GM12874 (cell line): ENCODE measurements at regions not wholly inside any gene's neighbourhood (a gene's known extent, or its start where the extent isn't known, plus 50 kb on each side); places are given as distances from the start of the nearest gene placed in this dataset.

Experiments used
- TF ChIP-seq, protein P1 (sequence below): IDR thresholded peaks from 2 replicates; pipeline ENCODE4 v1.5.1; 2011; ENCODE audit warnings: low read depth, mild to moderate bottlenecking, control low read depth, low read length, moderate library complexity; ENCODE audit not compliant: insufficient read depth

DNA sequence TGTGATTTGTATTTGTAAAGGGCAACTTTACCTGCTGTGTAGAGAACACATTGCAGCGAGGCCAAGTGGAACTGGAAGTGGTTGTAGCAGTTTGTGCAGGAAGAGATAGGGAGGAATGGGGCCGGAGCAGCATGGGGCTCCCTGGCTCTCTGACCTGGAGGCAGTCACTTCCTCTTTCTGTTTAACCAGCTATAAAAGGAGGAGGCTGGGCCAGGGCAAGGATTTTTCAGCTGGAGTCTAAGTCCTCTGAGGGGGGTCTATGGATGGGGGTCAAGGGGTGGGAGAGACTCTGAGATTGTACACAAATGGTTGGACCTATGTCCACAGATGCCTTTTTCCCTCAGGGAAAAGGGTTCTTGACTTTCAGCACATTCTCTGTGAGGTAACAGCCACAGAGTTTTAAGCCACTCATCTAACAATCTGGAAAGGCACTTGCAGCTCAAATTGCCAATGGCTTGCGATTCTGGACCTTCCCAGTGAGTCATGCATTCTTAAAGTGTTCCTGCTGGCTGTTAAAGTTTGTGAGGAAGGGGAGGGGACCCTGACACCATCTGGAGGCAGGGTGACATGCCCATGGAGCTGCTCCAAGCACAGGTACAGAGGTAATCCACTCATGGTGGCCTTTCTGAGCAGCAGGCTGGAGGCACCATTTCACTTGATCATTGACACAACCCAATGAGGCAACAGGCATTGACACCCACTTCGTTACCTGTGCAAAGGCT is 347.0 kb downstream of the CYRIA start:
- TF ChIP-seq, protein P1, sequence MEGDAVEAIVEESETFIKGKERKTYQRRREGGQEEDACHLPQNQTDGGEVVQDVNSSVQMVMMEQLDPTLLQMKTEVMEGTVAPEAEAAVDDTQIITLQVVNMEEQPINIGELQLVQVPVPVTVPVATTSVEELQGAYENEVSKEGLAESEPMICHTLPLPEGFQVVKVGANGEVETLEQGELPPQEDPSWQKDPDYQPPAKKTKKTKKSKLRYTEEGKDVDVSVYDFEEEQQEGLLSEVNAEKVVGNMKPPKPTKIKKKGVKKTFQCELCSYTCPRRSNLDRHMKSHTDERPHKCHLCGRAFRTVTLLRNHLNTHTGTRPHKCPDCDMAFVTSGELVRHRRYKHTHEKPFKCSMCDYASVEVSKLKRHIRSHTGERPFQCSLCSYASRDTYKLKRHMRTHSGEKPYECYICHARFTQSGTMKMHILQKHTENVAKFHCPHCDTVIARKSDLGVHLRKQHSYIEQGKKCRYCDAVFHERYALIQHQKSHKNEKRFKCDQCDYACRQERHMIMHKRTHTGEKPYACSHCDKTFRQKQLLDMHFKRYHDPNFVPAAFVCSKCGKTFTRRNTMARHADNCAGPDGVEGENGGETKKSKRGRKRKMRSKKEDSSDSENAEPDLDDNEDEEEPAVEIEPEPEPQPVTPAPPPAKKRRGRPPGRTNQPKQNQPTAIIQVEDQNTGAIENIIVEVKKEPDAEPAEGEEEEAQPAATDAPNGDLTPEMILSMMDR: no peak

DNA sequence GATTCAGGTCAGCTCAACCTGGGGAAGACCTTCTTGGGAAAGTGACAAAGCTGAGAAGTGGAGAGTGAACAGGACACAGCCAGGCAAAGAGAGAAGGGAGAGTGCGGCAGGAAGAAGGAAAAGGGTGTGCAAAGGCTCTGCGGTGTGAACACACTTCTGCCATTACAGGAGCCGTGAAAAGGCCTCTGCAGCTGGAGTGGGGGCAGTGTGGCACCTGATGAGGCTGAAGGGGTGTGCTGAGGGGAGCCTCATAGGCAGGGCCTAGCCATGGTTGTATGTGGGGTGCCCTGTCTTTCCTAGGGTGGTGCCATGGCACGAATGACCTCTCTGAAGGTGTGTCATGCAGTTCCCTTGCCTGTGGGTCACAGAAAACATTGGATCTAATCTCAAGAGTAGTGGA is 347.6 kb downstream of the CYRIA start:
- TF ChIP-seq, protein P1: no peak

GRCh38 chr2:16317211-16317830 is 348.3 kb downstream of the CYRIA start:
- TF ChIP-seq, protein P1: no peak

DNA sequence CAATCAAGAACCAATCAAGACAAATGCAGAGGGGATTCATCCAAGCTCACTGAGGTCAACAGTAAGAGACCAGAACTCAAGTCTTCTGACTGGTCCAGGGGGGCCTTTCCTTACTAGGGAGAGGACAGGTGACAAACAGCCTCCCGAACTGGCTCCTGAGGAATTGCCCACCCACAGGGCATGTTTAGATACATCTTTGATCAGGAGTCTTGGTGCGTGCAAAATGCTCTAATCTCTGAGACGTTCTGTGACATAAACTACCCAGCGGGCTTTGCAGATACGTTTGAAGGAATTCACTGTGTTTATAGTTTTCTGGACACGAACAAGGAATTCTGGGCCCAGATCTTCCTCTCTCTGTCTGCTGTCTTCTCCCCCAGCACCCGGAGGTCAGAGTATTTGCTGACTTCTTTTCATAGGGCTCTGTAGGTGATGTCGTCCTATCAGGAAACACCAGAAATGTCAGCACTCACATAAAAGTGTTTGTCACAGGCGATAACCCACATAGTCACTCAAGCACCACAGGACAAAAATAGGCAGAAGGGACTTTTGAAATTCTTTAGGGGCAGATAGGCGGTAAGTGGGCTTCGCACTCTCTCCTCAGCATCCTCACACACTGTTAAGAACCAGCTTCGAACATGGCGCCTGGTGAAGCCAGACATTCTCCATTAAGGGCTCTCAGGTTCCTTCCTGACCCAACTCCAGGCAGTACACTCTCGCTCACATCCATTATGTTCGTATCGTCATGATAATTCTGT is 349.0 kb downstream of the CYRIA start:
- TF ChIP-seq, protein P1: no peak

DNA sequence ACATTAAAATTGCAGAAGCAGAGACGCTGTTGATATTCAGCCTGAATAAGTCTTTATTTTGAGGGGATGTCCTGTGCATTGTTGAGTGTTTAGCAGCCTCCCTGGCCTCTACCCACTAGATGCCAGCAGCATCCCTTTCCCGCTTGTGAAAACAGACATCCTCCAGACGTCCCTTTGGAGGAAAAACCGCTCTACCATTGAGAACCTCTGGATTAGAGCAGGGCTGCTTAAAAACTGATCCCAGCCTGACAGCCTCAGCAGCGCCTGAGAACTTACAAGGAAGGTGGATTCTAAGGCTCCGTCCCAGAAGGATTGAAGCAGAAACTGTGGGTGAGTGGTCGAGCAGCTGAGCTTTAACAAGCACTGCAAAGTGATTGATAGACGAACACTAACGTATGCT is 349.7 kb downstream of the CYRIA start:
- TF ChIP-seq, protein P1: no peak

DNA sequence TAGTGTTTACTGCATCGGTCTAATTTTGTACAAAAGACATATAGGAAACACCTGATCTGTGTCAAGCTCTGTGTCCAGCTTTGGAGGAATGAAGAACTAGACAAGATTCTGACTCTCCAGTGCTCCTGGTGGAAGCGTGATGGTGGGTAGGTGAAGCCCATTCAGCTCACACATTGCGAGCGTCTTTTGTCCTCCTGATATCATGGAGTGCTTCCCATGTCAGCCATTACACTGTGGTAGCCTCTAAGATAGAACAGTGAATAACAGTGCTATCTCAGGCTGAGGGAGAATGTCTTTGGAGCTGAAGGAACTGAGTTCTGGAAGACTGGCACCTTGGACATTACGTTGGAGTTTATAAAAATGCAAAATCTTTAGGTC is 350.2 kb downstream of the CYRIA start:
- TF ChIP-seq, protein P1: no peak

DNA sequence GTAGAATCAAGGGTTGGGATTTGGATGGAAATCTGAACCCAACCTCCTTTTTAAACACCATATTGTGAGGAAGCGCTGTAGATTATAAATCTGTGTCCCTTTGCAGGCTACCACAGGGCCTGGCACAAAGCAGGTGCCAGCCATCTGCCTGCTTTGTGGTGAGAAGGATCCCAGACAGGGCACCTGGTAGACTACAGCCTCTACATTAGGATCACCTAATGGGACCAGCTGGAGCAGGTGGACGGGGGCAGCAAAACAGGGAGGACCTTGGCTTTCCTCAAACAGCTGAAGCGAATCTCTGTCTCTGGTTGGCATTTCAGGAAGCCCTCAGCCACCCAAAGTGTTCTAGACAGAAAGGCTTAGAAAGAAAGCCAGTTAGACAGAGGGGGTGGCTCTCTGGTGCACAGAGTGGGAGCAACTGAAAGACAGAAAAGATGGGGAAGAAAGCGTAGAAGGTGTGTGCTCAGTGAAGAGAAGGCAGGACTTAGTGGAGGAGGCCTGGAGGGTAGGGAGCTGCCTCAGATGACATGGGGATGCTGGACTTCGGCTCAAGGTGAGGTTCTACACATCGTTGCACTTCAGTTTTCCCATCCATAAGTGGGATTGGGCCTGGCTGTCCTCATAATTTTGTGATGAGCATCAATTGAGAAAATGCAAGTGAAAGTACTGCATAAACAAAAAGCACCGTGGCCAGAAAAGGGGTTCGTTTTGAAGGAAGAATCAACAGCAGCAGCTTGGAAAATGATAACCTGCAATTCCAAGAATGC is 350.8 kb downstream of the CYRIA start:
- TF ChIP-seq, protein P1: no peak
